AG04449 (cell line): ENCODE measurements at regions not wholly inside any gene's neighbourhood (a gene's known extent, or its start where the extent isn't known, plus 50 kb on each side); places are given as distances from the start of the nearest gene placed in this dataset.

Experiments used
- CTCF ChIA-PET: fragments of 350-600 bp; formaldehyde crosslinking; extraction: SDS; loops from one replicate; lab custom pipeline; 2021; ENCODE audit warnings: antibody characterized with exemption; lab: Yijun Ruan, JAX
- POLR2A ChIA-PET: fragments of 400-600, 350-600 bp; formaldehyde crosslinking; extraction: SDS; loops from one replicate; lab custom pipeline; 2020; ENCODE audit warnings: antibody characterized with exemption, inconsistent platforms; lab: Yijun Ruan, JAX
- DNase-seq: peaks from one replicate; pipeline ENCODE4 v3.0.0-alpha.2; 2010; ENCODE audit warnings: low read depth, low spot score
- H3K4me3 ChIP-seq: 2 replicates; pipeline ENCODE4 v1.5.1; 2011; ENCODE audit warnings: low read depth, mild to moderate bottlenecking, control low read depth, low read length
- CTCF ChIP-seq: IDR thresholded peaks from one replicate; pipeline ENCODE4 v1.5.1; 2011; ENCODE audit warnings: mild to moderate bottlenecking, moderate library complexity, low read length, control low read depth, inconsistent platforms; ENCODE audit not compliant: insufficient read depth; ENCODE audit errors: missing control alignments

DNA sequence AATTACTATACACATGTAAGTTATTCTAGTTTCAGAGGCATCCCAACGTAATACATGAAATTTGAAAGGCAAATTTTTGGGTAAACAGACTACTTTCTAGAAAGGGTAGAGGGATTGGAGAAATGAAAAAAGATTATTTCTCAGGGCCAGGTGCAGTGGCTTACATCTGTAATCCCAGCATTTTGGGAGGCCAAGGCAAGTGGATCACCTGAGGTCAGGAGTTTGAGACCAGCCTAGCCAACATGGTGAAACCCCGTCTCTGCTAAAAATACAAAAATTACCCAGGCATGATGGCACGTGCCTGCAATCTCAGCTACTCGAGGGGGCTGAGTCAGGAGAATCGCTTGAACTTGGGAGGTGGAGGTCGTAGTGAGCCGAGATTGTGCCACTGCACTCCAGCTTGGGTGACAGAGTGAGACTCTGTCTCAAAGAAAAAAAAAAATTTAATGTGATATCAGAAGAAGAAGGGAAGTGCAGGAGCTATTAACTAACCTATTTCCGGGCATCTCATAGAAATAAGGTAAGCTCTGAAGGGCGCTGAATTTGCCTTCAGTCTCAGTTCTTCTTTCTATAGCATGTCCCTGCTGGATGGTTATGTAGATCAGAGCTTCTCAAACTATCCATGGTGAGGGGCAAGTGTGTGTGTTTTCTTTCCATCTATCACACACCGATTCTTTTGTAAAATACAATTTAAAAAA is 100.3 kb upstream of the MTHFD1L start:
- no peak overlapping the region for H3K4me3 ChIP-seq
- ChIA-PET POLR2A (no interaction called here), CTCF (no interaction called here)
- DNase-seq = no peak
- TF ChIP-seq CTCF = no peak

- TF ChIP-seq CTCF = no peak
- DNase-seq = no peak
- CTCF ChIA-PET = no interaction called here
- POLR2A ChIA-PET = no interaction called here
- H3K4me3 ChIP-seq = no peak overlapping the region
Measured at GRCh38 chr6:150766201-150766997, 99.1 kb upstream of the MTHFD1L start.

GRCh38 chr6:150767161-150767560 is 98.3 kb upstream of the MTHFD1L start:
- DNase-seq = no peak
- H3K4me3 ChIP-seq = no peak overlapping the region
- CTCF ChIA-PET = no interaction called here
- no peak for TF ChIP-seq CTCF
- POLR2A ChIA-PET = no interaction called here

DNA sequence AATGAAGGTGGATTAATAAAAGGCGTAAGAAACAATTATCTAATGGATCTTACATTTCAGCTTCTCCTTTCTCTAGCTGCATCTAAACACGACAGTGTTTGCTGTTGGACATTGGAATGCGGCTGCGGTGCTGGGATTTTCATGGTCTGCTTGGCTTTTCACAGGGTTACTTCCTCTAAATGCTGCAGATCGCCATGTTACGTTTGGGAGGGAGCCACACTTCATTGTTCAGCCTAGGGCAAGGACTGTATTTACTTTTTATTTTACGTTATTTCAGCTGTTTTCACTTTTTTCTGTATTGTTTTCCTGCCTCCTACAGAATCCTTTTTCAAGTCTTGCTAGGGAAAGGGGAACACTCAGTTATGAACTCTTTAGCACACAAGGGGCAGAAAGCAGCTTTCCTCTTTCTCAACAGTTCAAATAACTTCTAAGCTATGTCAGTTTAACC is 97.9 kb upstream of the MTHFD1L start:
- ChIA-PET CTCF (no interaction called here), POLR2A (no interaction called here)
- H3K4me3 ChIP-seq = no peak overlapping the region; the same call in 1 of the 2 replicates
- no peak for TF ChIP-seq CTCF
- no peak for DNase-seq

GRCh38 chr6:150770637-150771036 is 94.9 kb upstream of the MTHFD1L start:
- DNase-seq = no peak
- no peak for TF ChIP-seq CTCF
- ChIA-PET POLR2A (no interaction called here), CTCF (no interaction called here)
- no peak overlapping the region for H3K4me3 ChIP-seq

GRCh38 chr6:150773969-150774368 is 91.5 kb upstream of the MTHFD1L start:
- ChIA-PET POLR2A (no interaction called here), CTCF (no interaction called here)
- H3K4me3 ChIP-seq = no peak overlapping the region
- no peak for TF ChIP-seq CTCF
- DNase-seq = no peak
